ENCODE measurements at regions not wholly inside any gene's neighbourhood (a gene's known extent, or its start where the extent isn't known, plus 50 kb on each side); places are given as distances from the start of the nearest gene placed in this dataset.

DNA sequence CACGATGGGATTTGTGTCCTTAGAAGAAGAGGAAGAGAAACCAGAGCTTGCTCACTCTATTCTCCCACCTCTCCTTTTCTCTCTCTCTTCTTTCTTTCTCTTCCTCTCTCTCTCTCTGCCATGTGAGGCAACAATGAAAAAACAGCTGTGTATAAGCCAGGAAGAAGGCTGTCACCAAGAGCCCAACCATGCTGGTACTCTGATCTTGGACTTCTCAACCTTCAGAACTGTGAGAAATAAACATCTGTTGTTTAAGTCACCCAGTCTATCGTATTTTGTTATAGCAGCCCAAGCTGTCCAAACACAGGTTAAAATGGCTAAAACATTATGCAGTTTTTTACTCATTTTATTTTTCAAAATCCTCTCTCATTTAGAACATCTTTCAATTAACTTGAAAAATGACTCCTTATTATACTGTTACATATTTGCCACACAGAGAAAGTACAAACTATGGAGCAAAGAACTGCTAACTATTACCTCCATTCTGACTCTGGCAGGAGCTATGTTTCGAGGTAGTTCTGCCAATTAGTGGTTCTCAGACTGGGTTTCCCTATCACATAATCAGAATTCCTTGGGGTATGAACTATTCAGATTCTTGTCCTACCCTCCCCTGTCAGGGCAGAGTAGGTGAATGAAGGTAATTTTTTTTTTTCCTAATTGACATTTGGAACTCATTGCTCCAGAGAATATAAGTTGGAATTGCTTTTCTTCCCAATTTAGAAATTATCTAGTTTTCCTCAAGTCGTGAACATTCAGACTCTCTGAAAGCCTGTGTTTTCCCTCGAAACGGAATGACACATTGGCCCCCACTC, 434.6 kb downstream of the ENC1 start:
- intact Hi-C loops (cut with micrococcal nuclease; ENCODE audit: unreplicated experiment) = no loop called here
- CTCF ChIA-PET = no interaction called here
- TF ChIP-seq, protein P1, sequence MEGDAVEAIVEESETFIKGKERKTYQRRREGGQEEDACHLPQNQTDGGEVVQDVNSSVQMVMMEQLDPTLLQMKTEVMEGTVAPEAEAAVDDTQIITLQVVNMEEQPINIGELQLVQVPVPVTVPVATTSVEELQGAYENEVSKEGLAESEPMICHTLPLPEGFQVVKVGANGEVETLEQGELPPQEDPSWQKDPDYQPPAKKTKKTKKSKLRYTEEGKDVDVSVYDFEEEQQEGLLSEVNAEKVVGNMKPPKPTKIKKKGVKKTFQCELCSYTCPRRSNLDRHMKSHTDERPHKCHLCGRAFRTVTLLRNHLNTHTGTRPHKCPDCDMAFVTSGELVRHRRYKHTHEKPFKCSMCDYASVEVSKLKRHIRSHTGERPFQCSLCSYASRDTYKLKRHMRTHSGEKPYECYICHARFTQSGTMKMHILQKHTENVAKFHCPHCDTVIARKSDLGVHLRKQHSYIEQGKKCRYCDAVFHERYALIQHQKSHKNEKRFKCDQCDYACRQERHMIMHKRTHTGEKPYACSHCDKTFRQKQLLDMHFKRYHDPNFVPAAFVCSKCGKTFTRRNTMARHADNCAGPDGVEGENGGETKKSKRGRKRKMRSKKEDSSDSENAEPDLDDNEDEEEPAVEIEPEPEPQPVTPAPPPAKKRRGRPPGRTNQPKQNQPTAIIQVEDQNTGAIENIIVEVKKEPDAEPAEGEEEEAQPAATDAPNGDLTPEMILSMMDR (conservative IDR thresholded peaks at IDR 0.05; ENCODE audit: low read depth, low read length) = no peak
- TF ChIP-seq EZH2 (IDR thresholded peaks at IDR 0.05; ENCODE audit: borderline replicate concordance, low read depth, low read length, poor library complexity, severe bottlenecking) = no peak
- Histone ChIP-seq H3K4me1 (ENCODE audit: insufficient read depth, low read length, poor library complexity, severe bottlenecking) (peaks cover 14% of the 10 kb centered on the region), H3K27me3 (replicated peaks; ENCODE audit: insufficient read depth, low read depth, low read length, poor library complexity) (no peaks in the 10 kb centered on the region), H3K9me3 (ENCODE audit: low read depth, low read length, poor library complexity, severe bottlenecking) (no peaks in the 10 kb centered on the region), H3K4me3 (ENCODE audit: low read depth, low read length, poor library complexity, severe bottlenecking) (no peak overlapping the region), H3K27ac (ENCODE audit: low read depth, low read length, poor library complexity, severe bottlenecking) (no peak overlapping the region), H3K36me3 (ENCODE audit: insufficient read depth, low read length, poor library complexity, severe bottlenecking) (no peaks in the 10 kb centered on the region)
- BruUV-seq (replicated peaks) = no TSS peak
- POLR2A ChIA-PET (ENCODE audit: low non-redundant PET) = no interaction called here
- DNase-seq (ENCODE audit: low spot score) = no peak

DNA sequence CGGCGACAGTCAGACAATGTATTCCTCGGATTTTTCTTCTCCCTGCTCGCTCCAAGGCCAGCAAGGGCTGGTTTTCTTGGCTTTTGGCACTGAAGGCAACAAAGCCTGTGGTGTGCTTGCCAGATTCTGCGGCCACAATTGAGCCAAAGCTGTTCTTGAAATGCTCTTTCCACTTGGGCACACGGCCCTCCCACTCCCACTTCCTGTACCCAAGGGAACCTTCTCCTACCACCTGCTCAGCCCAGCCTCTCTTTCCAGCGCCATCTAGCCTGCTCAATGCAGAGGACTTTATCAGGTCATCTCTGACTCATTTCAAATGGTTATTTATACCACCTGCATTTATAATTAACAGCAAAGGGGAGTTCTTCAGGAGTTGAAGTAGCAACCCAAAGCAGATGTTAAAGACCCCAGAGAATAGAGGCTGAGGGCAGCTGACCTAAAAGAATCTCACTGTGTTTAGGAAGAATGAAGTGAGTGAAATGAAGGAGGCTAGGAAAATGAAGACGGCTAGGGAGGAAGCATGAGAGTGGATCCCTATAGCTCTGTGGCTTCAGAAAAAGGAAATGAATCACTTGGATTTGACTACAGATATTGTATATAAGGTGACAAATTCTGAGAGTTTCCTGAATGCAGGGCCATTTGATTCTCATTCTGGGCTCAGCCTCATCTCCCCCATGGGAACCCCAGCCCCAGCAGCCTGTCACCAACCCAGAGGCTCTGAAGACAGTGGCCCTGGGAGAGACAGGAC, 439.0 kb downstream of the ENC1 start:
- TF ChIP-seq, protein P1 (conservative IDR thresholded peaks at IDR 0.05; ENCODE audit: low read depth, low read length) = no peak
- TF ChIP-seq EZH2 (IDR thresholded peaks at IDR 0.05; ENCODE audit: borderline replicate concordance, low read depth, low read length, poor library complexity, severe bottlenecking) = no peak
- POLR2A ChIA-PET (ENCODE audit: low non-redundant PET) = no interaction called here
- CTCF ChIA-PET = no interaction called here
- H3K36me3 ChIP-seq (ENCODE audit: insufficient read depth, low read length, poor library complexity, severe bottlenecking) = no peaks in the 10 kb centered on the region
- H3K4me3 ChIP-seq (ENCODE audit: low read depth, low read length, poor library complexity, severe bottlenecking) = no peak overlapping the region
- BruUV-seq (replicated peaks) = no TSS peak
- peak; percentile 65 for DNase-seq (ENCODE audit: low spot score)
- H3K4me1 ChIP-seq (ENCODE audit: insufficient read depth, low read length, poor library complexity, severe bottlenecking) = peaks cover 7% of the 10 kb centered on the region
- no peaks in the 10 kb centered on the region for H3K27me3 ChIP-seq (replicated peaks; ENCODE audit: insufficient read depth, low read depth, low read length, poor library complexity)
- H3K9me3 ChIP-seq (ENCODE audit: low read depth, low read length, poor library complexity, severe bottlenecking) = no peaks in the 10 kb centered on the region
- no peak overlapping the region for H3K27ac ChIP-seq (ENCODE audit: low read depth, low read length, poor library complexity, severe bottlenecking)
- intact Hi-C loops (cut with micrococcal nuclease; ENCODE audit: unreplicated experiment) = no loop called here

DNA sequence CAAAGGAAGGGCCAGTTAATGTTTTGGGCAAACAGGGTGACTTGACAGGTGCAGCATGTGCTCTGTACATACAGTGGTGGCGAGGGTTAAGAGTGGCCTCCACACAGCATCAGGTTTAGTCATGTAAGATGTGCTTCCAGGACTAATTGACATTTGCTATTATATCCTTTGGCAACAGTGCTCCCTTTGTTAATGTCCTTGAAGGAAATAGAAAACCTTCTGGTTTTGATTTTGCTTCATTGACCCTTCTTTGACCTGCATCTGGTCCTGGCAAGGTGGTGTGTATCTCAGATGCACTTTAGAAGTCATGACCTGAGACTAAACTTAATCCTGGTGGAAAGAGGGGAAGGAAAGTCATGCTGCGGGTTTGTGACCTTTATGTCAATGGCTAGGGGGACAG, 440.0 kb downstream of the ENC1 start:
- no TSS peak for BruUV-seq (replicated peaks)
- no peak overlapping the region for H3K27ac ChIP-seq (ENCODE audit: low read depth, low read length, poor library complexity, severe bottlenecking)
- ChIA-PET POLR2A (ENCODE audit: low non-redundant PET) (no interaction called here), CTCF (no interaction called here)
- H3K4me3 ChIP-seq (ENCODE audit: low read depth, low read length, poor library complexity, severe bottlenecking) = no peak overlapping the region
- intact Hi-C loops (cut with micrococcal nuclease; ENCODE audit: unreplicated experiment) = no loop called here
- H3K4me1 ChIP-seq (ENCODE audit: insufficient read depth, low read length, poor library complexity, severe bottlenecking) = no peaks in the 10 kb centered on the region
- TF ChIP-seq EZH2 (IDR thresholded peaks at IDR 0.05; ENCODE audit: borderline replicate concordance, low read depth, low read length, poor library complexity, severe bottlenecking) = no peak
- TF ChIP-seq, protein P1 (conservative IDR thresholded peaks at IDR 0.05; ENCODE audit: low read depth, low read length) = no peak
- H3K27me3 ChIP-seq (replicated peaks; ENCODE audit: insufficient read depth, low read depth, low read length, poor library complexity) = no peaks in the 10 kb centered on the region
- H3K9me3 ChIP-seq (ENCODE audit: low read depth, low read length, poor library complexity, severe bottlenecking) = no peaks in the 10 kb centered on the region
- DNase-seq (ENCODE audit: low spot score) = no peak
- no peaks in the 10 kb centered on the region for H3K36me3 ChIP-seq (ENCODE audit: insufficient read depth, low read length, poor library complexity, severe bottlenecking)
